K562 (cell line): ENCODE measurements at regions not wholly inside any gene's neighbourhood (a gene's known extent, or its start where the extent isn't known, plus 50 kb on each side); places are given as distances from the start of the nearest gene placed in this dataset.

Experiments
- ATAC-seq: fragments of 200-7000 bp; cut with Tn5 transposase; 3 replicates; pipeline ENCODE4 v1.9.1; 2020; ENCODE audit warnings: moderate library complexity
- BruUV-seq: library from RNA; stranded (reverse); fragments of 400-500 nt; replicated peaks from 2 replicates; lab custom pipeline; 2021; lab: Mats Ljungman, UMichigan
- CTCF ChIA-PET: fragments of 300-600 bp; formaldehyde crosslinking; extraction: SDS; loops from one replicate; lab custom pipeline; 2021; ENCODE audit warnings: low intra/inter-chr PET ratio; lab: Yijun Ruan, JAX
- POLR2A ChIA-PET: fragments of 300-600, 350-650 bp; sonication (Branson Sonifier 250); formaldehyde crosslinking; extraction: SDS; loops from one replicate; lab custom pipeline; 2021; ENCODE audit warnings: antibody characterized with exemption, inconsistent platforms; lab: Yijun Ruan, JAX
- DNase-seq, 4 experiments: peaks; one replicate each; pipeline versions ENCODE4 v3.0.0 to v3.0.0-alpha.2; 2011 to 2018; ENCODE audit warnings: low spot score in 3 of 4, mixed read lengths in 3 of 4; ENCODE audit errors: extremely low read depth in 1 of 4
- FAIRE-seq: peaks from 2 replicates; lab custom pipeline; 2011; peaks lifted over from hg19 to GRCh38; lab: Jason Lieb, UNC
- H2AFZ ChIP-seq: 2 replicates; pipeline ENCODE4 v1.6.0; 2011; ENCODE audit warnings: low read depth, low read length, control low read depth, inconsistent platforms
- H3K27ac ChIP-seq: fragments of 200-600 bp; 3 replicates; pipeline ENCODE4 v1.8.0; 2011; ENCODE audit warnings: low read depth, mild to moderate bottlenecking, control low read depth, inconsistent platforms, low read length, moderate library complexity, mixed read lengths; ENCODE audit errors: extremely low read depth
- H3K27me3 ChIP-seq, 2 experiments: fragments of 300-600 bp in 1 of 2; 2 replicates in 1 of 2; 3 replicates in 1 of 2; pipeline versions ENCODE4 v1.6.0 to v1.8.0; 2011; ENCODE audit warnings: inconsistent platforms in 2 of 2, low read length in 2 of 2, mild to moderate bottlenecking in 1 of 2, mixed read lengths in 1 of 2, moderate library complexity in 1 of 2; ENCODE audit not compliant: control insufficient read depth in 2 of 2, insufficient read depth in 2 of 2
- H3K36me3 ChIP-seq: fragments of 300-600 bp; 3 replicates; pipeline ENCODE4 v1.8.0; 2011; ENCODE audit warnings: mild to moderate bottlenecking, low read length, inconsistent platforms; ENCODE audit not compliant: control insufficient read depth, insufficient read depth
- H3K4me1 ChIP-seq, 2 experiments: fragments of 200-600 bp in 1 of 2; replicated peaks in 1 of 2; 2 replicates in 1 of 2; 3 replicates in 1 of 2; pipeline versions ENCODE4 v1.5.1 to v1.8.0; 2011; ENCODE audit warnings: inconsistent platforms in 2 of 2, low read length in 2 of 2, mild to moderate bottlenecking in 1 of 2, mixed read lengths in 1 of 2, moderate library complexity in 1 of 2; ENCODE audit not compliant: control insufficient read depth in 2 of 2, insufficient read depth in 2 of 2
- H3K4me2 ChIP-seq: 2 replicates; pipeline ENCODE4 v1.6.1; 2011; ENCODE audit warnings: low read length, control low read depth, inconsistent platforms, mixed read lengths; ENCODE audit not compliant: insufficient read depth
- H3K4me3 ChIP-seq: fragments of 200-600 bp; sonication (generic), shearing (Covaris generic); 2 replicates; pipeline ENCODE4 v1.5.1; 2016; ENCODE audit warnings: control low read depth, inconsistent platforms
- H3K79me2 ChIP-seq: fragments of 200-600 bp; 3 replicates; pipeline ENCODE4 v1.8.0; 2011; ENCODE audit warnings: low read length, inconsistent platforms; ENCODE audit not compliant: control insufficient read depth, insufficient read depth
- H3K9ac ChIP-seq, 2 experiments: 2 replicates each; pipeline versions ENCODE4 v1.6.0 to v1.6.1; 2011; ENCODE audit warnings: low read depth in 2 of 2, low read length in 2 of 2, control low read depth in 1 of 2, inconsistent platforms in 1 of 2, mild to moderate bottlenecking in 1 of 2, mixed read lengths in 1 of 2; ENCODE audit not compliant: insufficient read depth in 1 of 2
- H3K9me1 ChIP-seq: one replicate; pipeline ENCODE4 v1.6.0; 2011; ENCODE audit warnings: inconsistent platforms, mild to moderate bottlenecking, low read length, moderate library complexity; ENCODE audit not compliant: control insufficient read depth, insufficient read depth
- H3K9me3 ChIP-seq: replicated peaks from 2 replicates; pipeline ENCODE4 v1.5.1; 2011; ENCODE audit warnings: low read depth, low read length, inconsistent platforms; ENCODE audit not compliant: control insufficient read depth, insufficient read depth
- H4K20me1 ChIP-seq: replicated peaks from 2 replicates; pipeline ENCODE4 v1.6.1; 2011; ENCODE audit warnings: low read length, inconsistent platforms, mixed read lengths; ENCODE audit not compliant: control insufficient read depth, insufficient read depth
- CREBBP ChIP-seq: IDR thresholded peaks from one replicate; pipeline ENCODE4 v1.6.1; 2012; ENCODE audit warnings: low read depth, mild to moderate bottlenecking, control low read depth, inconsistent platforms, low read length
- GABPB1 ChIP-seq: sonication (generic); formaldehyde crosslinking; IDR thresholded peaks from 2 replicates; pipeline ENCODE4 v1.8.0; 2022; ENCODE audit warnings: mild to moderate bottlenecking, missing genetic modification reagents
- HNRNPLL ChIP-seq: fragments of 200-400 bp; formaldehyde crosslinking; IDR thresholded peaks from 2 replicates; pipeline ENCODE4 v1.6.1; 2017; ENCODE audit warnings: low read length, low read depth, mild to moderate bottlenecking; ENCODE audit not compliant: poor library complexity, severe bottlenecking
- SMARCB1 ChIP-seq: IDR thresholded peaks from 2 replicates; pipeline ENCODE4 v1.6.1; 2011; ENCODE audit warnings: improper control_type of control experiment, low read depth; ENCODE audit not compliant: insufficient read length
- SOX6 ChIP-seq: fragments of 450-650 bp; IDR thresholded peaks from 2 replicates; pipeline ENCODE4 v1.6.1; 2014; ENCODE audit warnings: mild to moderate bottlenecking
- SPI1 ChIP-seq: IDR thresholded peaks from 2 replicates; pipeline ENCODE4 v1.6.1; 2011; ENCODE audit warnings: low read depth, low read length, control low read depth, borderline replicate concordance
- TAF1 ChIP-seq: IDR thresholded peaks from 2 replicates; pipeline ENCODE4 v1.6.1; 2011; ENCODE audit warnings: mild to moderate bottlenecking, low read length, moderate library complexity; ENCODE audit not compliant: insufficient read depth, control insufficient read depth, severe bottlenecking; ENCODE audit errors: extremely low read depth
- WGBS: fragments of 100-300 bp; shearing (Covaris generic); methylation state at CpG from one replicate; pipeline ENCODE4 v1.1.6; 2016; ENCODE audit warnings: low coverage, mixed read lengths; ENCODE audit not compliant: insufficient coverage; ENCODE audit errors: missing lambda C conversion rate; 5-methylcytosine and 5-hydroxymethylcytosine counted together
- in situ Hi-C: fragments of 300-500 bp; cut with MboI; formaldehyde crosslinking; loops from 4 replicates; pipeline ENCODE4 v1.15.0; 2018; ENCODE audit warnings: inconsistent platforms, mixed read lengths
- intact Hi-C: fragments of 100-400 bp; cut with micrococcal nuclease; formaldehyde crosslinking; loops from 2 replicates; pipeline ENCODE4 v1.14.2; 2022

- H3K27ac ChIP-seq: no peak overlapping the region
These were observed 294.2 kb upstream of the DMRT1 start for GRCh38 chr9:547314-547713.

GRCh38 chr9:549455-549997 is 292.0 kb upstream of the DMRT1 start:
- WGBS: 5% methylated on average over 10 of the region's 12 CpGs
- FAIRE-seq (no peak), DNase-seq (no peak), ATAC-seq (no peak)
- Histone ChIP-seq H2AFZ (no peak overlapping the region), H3K4me2 (no peak overlapping the region), H3K79me2 (no peaks in the 10 kb centered on the region), H3K4me1 (no peaks in the 10 kb centered on the region), H3K9ac (no peak overlapping the region), H3K9me3 (no peaks in the 10 kb centered on the region), H3K36me3 (no peaks in the 10 kb centered on the region), H3K27ac (no peak overlapping the region), H3K27me3 (peaks cover 0 to 9% of the 10 kb centered on the region in 2 experiments; a peak in 3 of 5 replicates), H3K4me3 (no peak overlapping the region), H3K9me1 (no peaks in the 10 kb centered on the region), H4K20me1 (no peaks in the 10 kb centered on the region)
- POLR2A ChIA-PET: no interaction called here
- TF ChIP-seq TAF1: no peak
- no peak for TF ChIP-seq SMARCB1
- no peak for TF ChIP-seq SOX6
- TF ChIP-seq GABPB1 (CRISPR knock-in tag): no peak
- TF ChIP-seq HNRNPLL: no peak
- in situ Hi-C loops: no loop called here
- intact Hi-C loops: no loop called here
- CTCF ChIA-PET: no interaction called here
- BruUV-seq: no TSS peak

More at GRCh38 chr9:547314-547713, 294.2 kb upstream of the DMRT1 start:
- H3K4me3 ChIP-seq: no peak overlapping the region
- 1% methylated on average over 5 of the region's 5 CpGs for WGBS
- H3K9me1 ChIP-seq: no peaks in the 10 kb centered on the region
- H3K36me3 ChIP-seq: no peaks in the 10 kb centered on the region
- H3K4me1 ChIP-seq: no peaks in the 10 kb centered on the region
- H3K9ac ChIP-seq: no peak overlapping the region
- DNase-seq: no peak
- in situ Hi-C loops (no loop called here), intact Hi-C loops (no loop called here)
- CTCF ChIA-PET: no interaction called here
- H3K79me2 ChIP-seq: no peaks in the 10 kb centered on the region
- no peak overlapping the region for H3K4me2 ChIP-seq
- POLR2A ChIA-PET: no interaction called here
- no peaks in the 10 kb centered on the region for H4K20me1 ChIP-seq
- no peak for FAIRE-seq
- no TSS peak for BruUV-seq
- no peak for TF ChIP-seq CREBBP
- peak; percentile 55; the same call in 1 of the 2 replicates for TF ChIP-seq SPI1
- H3K9me3 ChIP-seq: no peaks in the 10 kb centered on the region
- no peak overlapping the region for H2AFZ ChIP-seq
- no peak for ATAC-seq
- peaks cover 0 to 9% of the 10 kb centered on the region in 2 experiments; a peak in 3 of 5 replicates for H3K27me3 ChIP-seq
